ENCODE measurements at regions not wholly inside any gene's neighbourhood (a gene's known extent, or its start where the extent isn't known, plus 50 kb on each side); places are given as distances from the start of the nearest gene placed in this dataset.

DNA sequence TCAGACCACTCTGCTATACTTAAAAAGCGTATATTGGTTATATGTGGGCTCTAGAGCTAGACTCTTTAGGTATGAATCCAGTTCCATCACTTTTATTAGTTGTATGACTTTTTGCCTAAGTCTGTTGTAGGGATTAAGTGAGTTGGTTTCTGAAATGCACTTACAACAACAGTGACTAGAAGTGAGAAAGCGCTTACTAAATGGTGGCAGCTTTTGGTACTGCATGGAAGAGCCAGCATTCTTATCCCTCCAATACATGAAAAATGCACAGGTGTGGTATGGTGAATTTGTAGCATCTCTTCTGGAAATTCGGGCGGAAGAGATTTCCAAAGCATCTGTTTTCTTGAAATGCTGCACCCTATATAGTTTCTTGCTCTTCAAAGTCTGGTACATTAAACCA, 117.1 kb downstream of the SPANXA1 start:
- TF ChIP-seq, protein P1, sequence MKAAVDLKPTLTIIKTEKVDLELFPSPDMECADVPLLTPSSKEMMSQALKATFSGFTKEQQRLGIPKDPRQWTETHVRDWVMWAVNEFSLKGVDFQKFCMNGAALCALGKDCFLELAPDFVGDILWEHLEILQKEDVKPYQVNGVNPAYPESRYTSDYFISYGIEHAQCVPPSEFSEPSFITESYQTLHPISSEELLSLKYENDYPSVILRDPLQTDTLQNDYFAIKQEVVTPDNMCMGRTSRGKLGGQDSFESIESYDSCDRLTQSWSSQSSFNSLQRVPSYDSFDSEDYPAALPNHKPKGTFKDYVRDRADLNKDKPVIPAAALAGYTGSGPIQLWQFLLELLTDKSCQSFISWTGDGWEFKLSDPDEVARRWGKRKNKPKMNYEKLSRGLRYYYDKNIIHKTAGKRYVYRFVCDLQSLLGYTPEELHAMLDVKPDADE (IDR thresholded peaks at IDR 0.05), result no peak
- TF ChIP-seq, protein P2, sequence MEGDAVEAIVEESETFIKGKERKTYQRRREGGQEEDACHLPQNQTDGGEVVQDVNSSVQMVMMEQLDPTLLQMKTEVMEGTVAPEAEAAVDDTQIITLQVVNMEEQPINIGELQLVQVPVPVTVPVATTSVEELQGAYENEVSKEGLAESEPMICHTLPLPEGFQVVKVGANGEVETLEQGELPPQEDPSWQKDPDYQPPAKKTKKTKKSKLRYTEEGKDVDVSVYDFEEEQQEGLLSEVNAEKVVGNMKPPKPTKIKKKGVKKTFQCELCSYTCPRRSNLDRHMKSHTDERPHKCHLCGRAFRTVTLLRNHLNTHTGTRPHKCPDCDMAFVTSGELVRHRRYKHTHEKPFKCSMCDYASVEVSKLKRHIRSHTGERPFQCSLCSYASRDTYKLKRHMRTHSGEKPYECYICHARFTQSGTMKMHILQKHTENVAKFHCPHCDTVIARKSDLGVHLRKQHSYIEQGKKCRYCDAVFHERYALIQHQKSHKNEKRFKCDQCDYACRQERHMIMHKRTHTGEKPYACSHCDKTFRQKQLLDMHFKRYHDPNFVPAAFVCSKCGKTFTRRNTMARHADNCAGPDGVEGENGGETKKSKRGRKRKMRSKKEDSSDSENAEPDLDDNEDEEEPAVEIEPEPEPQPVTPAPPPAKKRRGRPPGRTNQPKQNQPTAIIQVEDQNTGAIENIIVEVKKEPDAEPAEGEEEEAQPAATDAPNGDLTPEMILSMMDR (conservative IDR thresholded peaks at IDR 0.05; ENCODE audit: low read depth in 2 of 2), result peak in 1 of 2 experiments; percentile 33; a peak in 3 of 4 replicates
- TF ChIP-seq ZNF114 (CRISPR knock-in tag; IDR thresholded peaks at IDR 0.05), result no peak
- TF ChIP-seq, protein P3, sequence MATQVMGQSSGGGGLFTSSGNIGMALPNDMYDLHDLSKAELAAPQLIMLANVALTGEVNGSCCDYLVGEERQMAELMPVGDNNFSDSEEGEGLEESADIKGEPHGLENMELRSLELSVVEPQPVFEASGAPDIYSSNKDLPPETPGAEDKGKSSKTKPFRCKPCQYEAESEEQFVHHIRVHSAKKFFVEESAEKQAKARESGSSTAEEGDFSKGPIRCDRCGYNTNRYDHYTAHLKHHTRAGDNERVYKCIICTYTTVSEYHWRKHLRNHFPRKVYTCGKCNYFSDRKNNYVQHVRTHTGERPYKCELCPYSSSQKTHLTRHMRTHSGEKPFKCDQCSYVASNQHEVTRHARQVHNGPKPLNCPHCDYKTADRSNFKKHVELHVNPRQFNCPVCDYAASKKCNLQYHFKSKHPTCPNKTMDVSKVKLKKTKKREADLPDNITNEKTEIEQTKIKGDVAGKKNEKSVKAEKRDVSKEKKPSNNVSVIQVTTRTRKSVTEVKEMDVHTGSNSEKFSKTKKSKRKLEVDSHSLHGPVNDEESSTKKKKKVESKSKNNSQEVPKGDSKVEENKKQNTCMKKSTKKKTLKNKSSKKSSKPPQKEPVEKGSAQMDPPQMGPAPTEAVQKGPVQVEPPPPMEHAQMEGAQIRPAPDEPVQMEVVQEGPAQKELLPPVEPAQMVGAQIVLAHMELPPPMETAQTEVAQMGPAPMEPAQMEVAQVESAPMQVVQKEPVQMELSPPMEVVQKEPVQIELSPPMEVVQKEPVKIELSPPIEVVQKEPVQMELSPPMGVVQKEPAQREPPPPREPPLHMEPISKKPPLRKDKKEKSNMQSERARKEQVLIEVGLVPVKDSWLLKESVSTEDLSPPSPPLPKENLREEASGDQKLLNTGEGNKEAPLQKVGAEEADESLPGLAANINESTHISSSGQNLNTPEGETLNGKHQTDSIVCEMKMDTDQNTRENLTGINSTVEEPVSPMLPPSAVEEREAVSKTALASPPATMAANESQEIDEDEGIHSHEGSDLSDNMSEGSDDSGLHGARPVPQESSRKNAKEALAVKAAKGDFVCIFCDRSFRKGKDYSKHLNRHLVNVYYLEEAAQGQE (IDR thresholded peaks at IDR 0.05; ENCODE audit: unreplicated experiment), result no peak
- no peak for TF ChIP-seq EZH2 (IDR thresholded peaks at IDR 0.05; ENCODE audit: low read depth, unreplicated experiment)
- no peak for TF ChIP-seq EZH2phosphoT487 (IDR thresholded peaks at IDR 0.05; ENCODE audit: unreplicated experiment)
- TF ChIP-seq NANOG (IDR thresholded peaks at IDR 0.05; ENCODE audit: borderline replicate concordance), result no peak
- no peak for TF ChIP-seq POLR2AphosphoS5 (IDR thresholded peaks at IDR 0.05; ENCODE audit: low read depth)
- no peak for TF ChIP-seq CREB1 (CRISPR knock-in tag; IDR thresholded peaks at IDR 0.05; ENCODE audit: low read depth)
